ENCODE measurements at regions not wholly inside any gene's neighbourhood (a gene's known extent, or its start where the extent isn't known, plus 50 kb on each side); places are given as distances from the start of the nearest gene placed in this dataset.

DNA sequence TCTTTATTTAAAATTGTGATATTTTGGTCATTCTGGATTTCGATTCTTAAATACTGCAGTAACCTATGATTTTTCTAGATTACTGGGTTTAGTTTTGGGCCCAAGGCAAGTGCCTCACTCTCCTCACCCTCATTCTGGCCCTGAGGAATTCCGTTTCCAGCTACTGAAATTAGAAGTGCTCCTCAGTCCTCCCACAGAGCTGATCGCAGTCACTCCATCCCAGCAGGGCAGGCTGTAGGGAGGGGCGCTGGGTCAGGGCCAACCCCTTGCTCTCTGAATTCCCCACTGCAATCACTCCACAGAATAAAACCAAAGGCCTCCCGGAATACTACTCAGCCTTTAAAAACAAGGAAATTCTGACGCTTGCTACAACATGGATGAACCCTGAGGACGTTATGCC is 66.5 kb upstream of the DIO3 start:
- H3K36me3 Mint-ChIP-seq = peaks cover 0 to 4% (median 0%) of the 10 kb centered on the region in 3 donors
- Histone ChIP-seq H3K4me3 (ENCODE audit: low read length) (no peak overlapping the region), H3K36me3 (ENCODE audit: insufficient read depth, low read length) (no peaks in the 10 kb centered on the region), H3K27ac (ENCODE audit: low read depth, low read length) (no peak overlapping the region), H3K4me1 (ENCODE audit: insufficient read depth, low read length) (no peaks in the 10 kb centered on the region), H3K9me3 (ENCODE audit: low read length) (no peaks in the 10 kb centered on the region), H3K27me3 (ENCODE audit: insufficient read depth, low read length, poor library complexity, severe bottlenecking) (no peaks in the 10 kb centered on the region)
- DNase-seq = no peak
- no peaks in the 10 kb centered on the region for H3K4me1 Mint-ChIP-seq
- H3K27ac Mint-ChIP-seq = no peak overlapping the region
- H3K9me3 Mint-ChIP-seq = peaks cover 0 to 5% (median 2%) of the 10 kb centered on the region in 5 donors
- H3K4me3 Mint-ChIP-seq = no peak overlapping the region
- peaks cover 12 to 58% of the 10 kb centered on the region in 2 donors for H3K27me3 Mint-ChIP-seq
- ChIA-PET POLR2A (no interaction called here), CTCF (no interaction called here)

DNA sequence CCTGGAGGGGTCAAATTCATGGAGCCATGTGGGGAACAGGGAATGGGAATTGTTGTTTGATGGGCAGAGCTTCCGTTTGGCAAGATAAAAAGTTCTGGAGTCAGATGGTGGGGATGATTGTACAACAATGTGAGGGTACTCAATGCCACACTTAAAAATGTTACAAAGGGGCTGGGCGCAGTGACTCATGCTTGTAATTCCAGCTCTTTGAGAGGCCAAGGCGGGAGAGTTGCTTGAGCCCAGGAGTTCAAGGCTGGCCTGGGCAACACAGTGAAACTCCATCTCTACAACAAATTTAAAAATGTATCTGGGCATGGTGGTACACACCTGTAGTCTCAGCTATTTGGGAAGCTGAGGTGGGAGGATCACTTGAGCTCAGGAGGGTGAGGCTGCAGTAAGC is 66.0 kb upstream of the DIO3 start:
- CTCF ChIA-PET = no interaction called here
- DNase-seq = no peak

DNA sequence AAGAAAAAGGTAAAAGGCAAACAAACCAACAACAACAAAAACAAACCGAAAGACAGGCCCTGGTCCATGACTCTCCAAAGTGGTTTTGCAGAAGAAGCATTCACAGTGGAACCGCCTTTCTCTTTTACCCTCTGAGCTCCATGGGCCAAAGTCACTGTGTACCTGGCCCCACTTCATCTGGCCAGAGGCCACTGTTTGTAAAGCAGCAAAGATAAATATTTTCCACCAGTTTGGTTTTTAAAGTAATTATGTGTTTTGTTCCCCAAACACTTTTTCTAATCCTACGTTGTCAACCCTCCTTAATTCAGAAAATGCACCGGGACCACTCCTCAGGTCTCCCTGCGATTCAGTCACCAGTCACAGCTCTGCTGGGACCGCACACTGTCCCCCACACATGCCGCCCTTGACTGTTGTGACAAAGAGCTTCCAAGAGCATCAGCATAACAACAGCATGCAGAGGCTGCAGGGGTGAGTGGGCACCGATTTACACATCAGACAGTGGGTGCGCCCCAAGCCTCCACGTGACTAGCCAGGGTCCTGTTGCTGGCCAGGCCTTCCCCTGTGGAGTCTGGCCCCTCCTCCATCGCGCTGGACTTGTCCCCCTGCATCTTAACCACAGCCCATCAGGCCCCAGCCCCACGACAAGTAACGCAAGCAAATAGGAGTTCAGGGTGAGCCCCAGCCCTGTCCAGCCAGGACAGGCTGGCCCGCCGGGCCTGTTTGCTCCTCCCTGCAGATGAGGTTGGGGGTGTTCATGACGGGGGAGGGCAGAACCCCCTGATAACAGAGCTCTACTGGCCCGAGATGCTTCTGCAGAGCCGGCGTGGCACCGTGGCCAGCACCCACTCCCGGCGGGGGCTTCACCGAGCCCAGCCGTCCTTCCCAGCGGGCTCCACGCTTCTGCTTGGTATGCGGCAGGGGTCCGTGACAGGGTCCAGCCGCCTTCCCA is 65.2 kb upstream of the DIO3 start:
- H3K9me3 Mint-ChIP-seq = peaks cover 0 to 4% (median 2%) of the 10 kb centered on the region in 5 donors
- H3K27ac Mint-ChIP-seq = no peak overlapping the region
- H3K9me3 ChIP-seq (ENCODE audit: low read length) = no peaks in the 10 kb centered on the region
- peaks cover 0 to 4% (median 0%) of the 10 kb centered on the region in 3 donors for H3K36me3 Mint-ChIP-seq
- no peak overlapping the region for H3K4me3 ChIP-seq (ENCODE audit: low read length)
- peaks cover 7 to 53% of the 10 kb centered on the region in 2 donors for H3K27me3 Mint-ChIP-seq
- CTCF ChIA-PET = no interaction called here
- no peak overlapping the region for H3K4me3 Mint-ChIP-seq
- H3K4me1 ChIP-seq (ENCODE audit: insufficient read depth, low read length) = no peaks in the 10 kb centered on the region
- no peaks in the 10 kb centered on the region for H3K27me3 ChIP-seq (ENCODE audit: insufficient read depth, low read length, poor library complexity, severe bottlenecking)
- peak in 1 of 5 donors; percentile 26 for DNase-seq
- H3K27ac ChIP-seq (ENCODE audit: low read depth, low read length) = no peak overlapping the region
- no peaks in the 10 kb centered on the region for H3K36me3 ChIP-seq (ENCODE audit: insufficient read depth, low read length)
- H3K4me1 Mint-ChIP-seq = no peaks in the 10 kb centered on the region
- POLR2A ChIA-PET = no interaction called here

More for the DNA sequence above, 66.0 kb upstream of the DIO3 start:
- Mint-ChIP-seq H3K4me1 (no peaks in the 10 kb centered on the region), H3K27me3 (peaks cover 12 to 55% of the 10 kb centered on the region in 2 donors), H3K4me3 (no peak overlapping the region), H3K36me3 (peaks cover 0 to 4% (median 0%) of the 10 kb centered on the region in 3 donors), H3K9me3 (peaks cover 0 to 4% (median 2%) of the 10 kb centered on the region in 5 donors), H3K27ac (no peak overlapping the region)
- Histone ChIP-seq H3K9me3 (ENCODE audit: low read length) (no peaks in the 10 kb centered on the region), H3K36me3 (ENCODE audit: insufficient read depth, low read length) (no peaks in the 10 kb centered on the region), H3K4me1 (ENCODE audit: insufficient read depth, low read length) (no peaks in the 10 kb centered on the region), H3K4me3 (ENCODE audit: low read length) (no peak overlapping the region), H3K27me3 (ENCODE audit: insufficient read depth, low read length, poor library complexity, severe bottlenecking) (no peaks in the 10 kb centered on the region), H3K27ac (ENCODE audit: low read depth, low read length) (no peak overlapping the region)
- POLR2A ChIA-PET = no interaction called here

DNA sequence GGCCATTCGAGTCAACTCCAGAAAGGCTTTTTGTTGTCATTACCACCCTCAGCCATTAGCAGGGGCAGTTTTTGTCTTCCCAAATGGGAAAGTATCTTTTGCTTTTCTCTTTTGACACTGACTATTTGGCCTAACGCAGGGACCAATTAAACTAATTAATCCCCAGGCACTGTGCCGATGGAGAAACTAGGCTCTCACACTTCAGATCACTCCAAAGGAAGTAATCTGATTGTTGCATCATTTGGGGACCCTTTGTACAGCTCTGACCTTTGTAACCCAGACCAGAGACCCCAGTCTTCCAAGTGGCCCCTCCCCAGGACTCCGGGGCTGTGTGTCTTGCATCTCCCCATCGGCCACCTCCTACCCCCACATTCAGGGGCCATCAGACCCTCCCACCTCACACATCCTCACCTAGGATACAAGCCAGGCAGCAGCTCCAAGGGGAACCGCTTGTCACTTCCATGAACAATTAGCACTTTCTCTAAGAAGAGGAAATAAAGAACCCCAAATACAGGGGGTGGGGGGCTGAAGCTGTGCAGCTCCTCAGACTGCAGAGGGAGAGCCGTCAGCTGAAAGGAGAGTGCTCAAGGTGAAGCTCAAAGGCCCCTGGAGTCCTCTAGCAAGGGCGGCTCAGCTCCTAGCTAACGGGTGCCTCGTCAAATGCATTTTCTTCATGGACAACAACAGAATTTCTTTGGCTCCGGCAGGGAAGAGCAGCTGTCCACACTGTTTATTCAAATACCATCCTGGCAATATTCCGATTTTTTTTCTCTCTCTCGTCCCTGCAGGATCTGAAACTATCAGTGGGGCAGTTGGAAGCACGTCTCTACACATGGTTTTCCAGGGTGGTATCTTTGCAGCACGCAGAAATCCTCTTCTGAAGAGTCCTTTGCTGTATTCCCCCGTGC is 64.3 kb upstream of the DIO3 start:
- POLR2A ChIA-PET = no interaction called here
- no peaks in the 10 kb centered on the region for H3K4me1 Mint-ChIP-seq

DNA sequence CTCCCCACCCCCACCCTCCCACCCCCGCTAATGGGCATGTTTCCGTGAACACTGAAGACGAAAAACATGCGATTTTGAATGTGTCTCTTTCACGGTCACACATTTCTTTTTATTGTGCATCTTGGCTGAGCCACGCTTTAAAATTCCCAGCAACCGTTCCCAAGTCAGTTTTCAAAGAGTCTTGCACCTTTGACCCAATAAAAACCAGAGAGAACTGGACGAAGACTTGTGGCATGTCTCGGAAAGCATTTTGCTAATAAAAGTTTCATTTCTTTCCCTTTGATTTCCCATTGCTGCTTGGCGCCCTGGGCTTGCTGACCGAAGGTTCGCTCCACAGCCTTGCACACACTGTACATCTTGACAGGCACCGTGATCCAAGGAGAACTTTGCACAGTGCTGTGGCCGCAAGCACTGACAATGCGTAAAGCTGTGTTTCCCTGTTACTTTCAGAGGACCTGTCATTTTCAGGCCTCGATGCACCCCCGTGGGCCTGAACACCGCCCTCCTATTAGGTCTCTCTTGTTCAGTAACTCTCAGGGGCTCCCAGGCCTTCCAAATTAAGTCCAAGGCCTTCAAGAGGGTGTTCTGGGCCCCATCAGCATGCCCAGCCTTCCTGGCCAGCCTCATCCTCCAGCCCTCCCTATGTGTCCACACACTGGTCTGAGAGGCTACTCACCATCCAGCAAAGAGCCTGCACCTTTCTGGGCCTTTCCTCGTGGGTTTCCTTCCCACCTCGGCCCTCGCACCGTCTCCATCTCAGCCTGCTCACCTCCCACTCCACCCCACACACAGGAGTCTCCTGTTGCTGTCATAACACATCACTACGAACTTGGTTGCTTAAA is 63.4 kb upstream of the DIO3 start:
- POLR2A ChIA-PET = no interaction called here
- Histone ChIP-seq H3K4me3 (ENCODE audit: low read length) (no peak overlapping the region), H3K27ac (ENCODE audit: low read depth, low read length) (no peak overlapping the region), H3K36me3 (ENCODE audit: insufficient read depth, low read length) (no peaks in the 10 kb centered on the region), H3K9me3 (ENCODE audit: low read length) (no peaks in the 10 kb centered on the region), H3K27me3 (ENCODE audit: insufficient read depth, low read length, poor library complexity, severe bottlenecking) (no peaks in the 10 kb centered on the region), H3K4me1 (ENCODE audit: insufficient read depth, low read length) (no peaks in the 10 kb centered on the region)
- Mint-ChIP-seq H3K36me3 (peaks cover 0 to 4% (median 0%) of the 10 kb centered on the region in 3 donors), H3K4me3 (no peak overlapping the region), H3K27ac (no peak overlapping the region), H3K9me3 (peaks cover 0 to 4% (median 2%) of the 10 kb centered on the region in 5 donors), H3K4me1 (no peaks in the 10 kb centered on the region), H3K27me3 (peaks cover 3 to 51% of the 10 kb centered on the region in 2 donors)
- CTCF ChIA-PET = no interaction called here
- no peak for DNase-seq

More for the DNA sequence above, 64.3 kb upstream of the DIO3 start:
- peaks cover 0 to 4% (median 2%) of the 10 kb centered on the region in 5 donors for H3K9me3 Mint-ChIP-seq
- Histone ChIP-seq H3K27me3 (ENCODE audit: insufficient read depth, low read length, poor library complexity, severe bottlenecking) (no peaks in the 10 kb centered on the region), H3K4me1 (ENCODE audit: insufficient read depth, low read length) (no peaks in the 10 kb centered on the region), H3K4me3 (ENCODE audit: low read length) (no peak overlapping the region), H3K36me3 (ENCODE audit: insufficient read depth, low read length) (no peaks in the 10 kb centered on the region), H3K27ac (ENCODE audit: low read depth, low read length) (no peak overlapping the region), H3K9me3 (ENCODE audit: low read length) (no peaks in the 10 kb centered on the region)
- CTCF ChIA-PET = no interaction called here
- H3K27me3 Mint-ChIP-seq = peaks cover 3 to 53% of the 10 kb centered on the region in 2 donors
- DNase-seq = no peak
- peak overlapping the region in 1 of 8 donors; percentile 85 for H3K27ac Mint-ChIP-seq
- H3K4me3 Mint-ChIP-seq = no peak overlapping the region
- peaks cover 0 to 4% (median 0%) of the 10 kb centered on the region in 3 donors for H3K36me3 Mint-ChIP-seq

DNA sequence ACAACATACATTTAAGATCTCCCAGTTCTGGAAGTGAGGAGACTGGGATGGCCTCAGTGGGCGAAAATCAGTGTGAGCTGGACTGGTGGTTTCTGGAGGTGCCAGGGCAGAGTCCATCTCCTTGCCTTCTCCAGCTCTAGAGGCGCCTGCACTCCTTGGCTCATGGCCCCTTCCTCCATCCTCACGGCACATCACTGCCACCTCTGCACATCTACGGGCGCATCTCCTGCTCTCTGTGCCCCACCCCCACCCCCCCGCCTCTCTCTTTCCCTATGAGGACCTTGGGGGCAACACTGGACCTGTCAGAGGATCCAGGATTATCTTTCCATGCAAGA is 62.8 kb upstream of the DIO3 start:
- no peak for DNase-seq
- H3K4me1 ChIP-seq (ENCODE audit: insufficient read depth, low read length) = no peaks in the 10 kb centered on the region
- H3K9me3 Mint-ChIP-seq = peaks cover 0 to 3% (median 2%) of the 10 kb centered on the region in 5 donors

DNA sequence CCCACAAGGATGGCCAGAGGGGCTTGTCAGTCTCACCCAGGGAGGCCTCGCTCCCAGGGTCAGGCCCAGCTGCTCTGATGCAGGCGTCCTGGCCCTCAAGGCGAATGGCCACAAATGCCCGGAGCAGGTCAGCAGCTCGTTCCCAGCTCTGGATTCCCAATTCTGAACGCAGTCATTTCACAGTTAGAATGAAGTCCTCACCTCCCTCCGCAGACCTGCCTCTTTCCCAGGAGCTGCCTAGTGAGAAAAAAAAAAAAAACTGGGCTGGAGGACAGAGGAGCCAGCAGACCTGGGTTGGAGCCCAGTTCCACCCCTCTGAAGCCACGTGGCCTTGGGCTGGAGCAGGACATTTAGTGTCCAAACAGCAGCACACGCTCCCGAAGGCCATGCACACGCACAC is 62.2 kb upstream of the DIO3 start:
- peaks cover 3 to 45% of the 10 kb centered on the region in 2 donors for H3K27me3 Mint-ChIP-seq
- CTCF ChIA-PET = no interaction called here

More for the DNA sequence above, 62.8 kb upstream of the DIO3 start:
- Histone ChIP-seq H3K27ac (ENCODE audit: low read depth, low read length) (no peak overlapping the region), H3K36me3 (ENCODE audit: insufficient read depth, low read length) (no peaks in the 10 kb centered on the region), H3K9me3 (ENCODE audit: low read length) (no peaks in the 10 kb centered on the region), H3K4me3 (ENCODE audit: low read length) (no peak overlapping the region), H3K27me3 (ENCODE audit: insufficient read depth, low read length, poor library complexity, severe bottlenecking) (no peaks in the 10 kb centered on the region)
- ChIA-PET CTCF (no interaction called here), POLR2A (no interaction called here)
- Mint-ChIP-seq H3K36me3 (peaks cover 0 to 3% (median 0%) of the 10 kb centered on the region in 3 donors), H3K27ac (peak overlapping the region in 1 of 8 donors; percentile 31), H3K27me3 (peaks cover 3 to 48% of the 10 kb centered on the region in 2 donors), H3K4me1 (no peaks in the 10 kb centered on the region), H3K4me3 (no peak overlapping the region)

More for the DNA sequence above, 62.2 kb upstream of the DIO3 start:
- no peaks in the 10 kb centered on the region for H3K4me1 ChIP-seq (ENCODE audit: insufficient read depth, low read length)
- Mint-ChIP-seq H3K9me3 (peaks cover 0 to 2% (median 0%) of the 10 kb centered on the region in 5 donors), H3K4me1 (no peaks in the 10 kb centered on the region), H3K36me3 (no peaks in the 10 kb centered on the region), H3K27ac (no peak overlapping the region), H3K4me3 (no peak overlapping the region)
- POLR2A ChIA-PET = no interaction called here
- H3K27ac ChIP-seq (ENCODE audit: low read depth, low read length) = no peak overlapping the region
- H3K27me3 ChIP-seq (ENCODE audit: insufficient read depth, low read length, poor library complexity, severe bottlenecking) = no peaks in the 10 kb centered on the region
- no peak overlapping the region for H3K4me3 ChIP-seq (ENCODE audit: low read length)
- H3K36me3 ChIP-seq (ENCODE audit: insufficient read depth, low read length) = no peaks in the 10 kb centered on the region
- no peak for DNase-seq
- no peaks in the 10 kb centered on the region for H3K9me3 ChIP-seq (ENCODE audit: low read length)
